Stomach (tissue), 8 donors: ENCODE measurements at regions not wholly inside any gene's neighbourhood (a gene's known extent, or its start where the extent isn't known, plus 50 kb on each side); places are given as distances from the start of the nearest gene placed in this dataset.

Source experiments
- DNase-seq, 2 donors: peaks; one replicate each; pipeline versions ENCODE4 v3.0.0 to v3.0.0-alpha.2; 2013 to 2019
- H3K27ac ChIP-seq, 5 donors: fragments of 200-600 bp in 4 of 5; sonication (generic) in 4 of 5; one replicate each; pipeline ENCODE4 v1.5.1; 2013 to 2019; ENCODE audit warnings: mild to moderate bottlenecking in 1 of 5, moderate library complexity in 1 of 5
- H3K27me3 ChIP-seq, 3 donors: fragments of 200-600 bp; sonication (generic); one replicate each; pipeline ENCODE4 v1.5.1; 2017 to 2019; ENCODE audit warnings: mixed run types in 1 of 3
- H3K36me3 ChIP-seq, 4 donors: fragments of 200-600 bp; sonication (generic); 1 replicate in 3 of 4; 2 replicates in 1 of 4; pipeline ENCODE4 v1.5.1; 2016 to 2019
- H3K4me1 ChIP-seq, 4 donors: fragments of 200-600 bp; sonication (generic); one replicate each; pipeline ENCODE4 v1.5.1; 2016 to 2019
- H3K4me3 ChIP-seq, 4 donors: fragments of 200-600 bp; sonication (generic) in 3 of 4; one replicate each; pipeline ENCODE4 v1.5.1; 2016 to 2019; ENCODE audit warnings: mild to moderate bottlenecking in 1 of 4
- H3K9me3 ChIP-seq, 4 donors: fragments of 200-600 bp; sonication (generic); one replicate each; pipeline ENCODE4 v1.5.1; 2016 to 2019
- CTCF ChIP-seq, 7 experiments: fragments of 450-650 bp in 4 of 7; fragments of 200-600 bp in 3 of 7; sonication (generic) in 3 of 7; IDR thresholded peaks; one replicate each; pipeline ENCODE4 v1.5.1; 2016 to 2019; ENCODE audit warnings: antibody characterized with exemption in 7 of 7, control low read depth in 2 of 7, mild to moderate bottlenecking in 1 of 7
- EP300 ChIP-seq: sonication (generic); formaldehyde crosslinking; IDR thresholded peaks from one replicate; pipeline ENCODE4 v1.6.1; 2017; ENCODE audit warnings: antibody characterized with exemption
- POLR2A ChIP-seq, 4 donors: fragments of 450-650 bp; IDR thresholded peaks; one replicate each; pipeline ENCODE4 v1.6.1; 2016; ENCODE audit warnings: antibody characterized with exemption in 4 of 4, control low read depth in 2 of 4, mild to moderate bottlenecking in 1 of 4, moderate library complexity in 1 of 4
- POLR2AphosphoS5 ChIP-seq, 3 donors: sonication (generic); formaldehyde crosslinking; IDR thresholded peaks; one replicate each; pipeline ENCODE4 v1.6.1; 2016; ENCODE audit warnings: antibody characterized with exemption in 3 of 3
- WGBS, 5 donors: extraction: QIAGEN DNeasy Blood & Tissue Kit in 3 of 5; methylation state at CpG; one replicate each; pipeline versions ENCODE4 v1.1.5 to v1.1.7; 2013 to 2018; 5-methylcytosine and 5-hydroxymethylcytosine counted together
- intact Hi-C: fragments of 100-400 bp; cut with DNase I; formaldehyde crosslinking; loops from one replicate; pipeline ENCODE4 v1.15.1; 2023; ENCODE audit warnings: low total_unique reads
- donor health status: healthy with polysubstance abuse.
- donor health status: Bipolar disorder and iron deficiency.
- donor health status: healthy.

- intact Hi-C loops: no loop called here
- H3K4me3 ChIP-seq: no peak overlapping the region
- H3K27me3 ChIP-seq: no peaks in the 10 kb centered on the region
- no peaks in the 10 kb centered on the region for H3K9me3 ChIP-seq
- TF ChIP-seq CTCF (IDR thresholded peaks at IDR 0.05) (peak in 2 of 7 experiments; percentile 8 to 41), EP300 (no peak)
- no peaks in the 10 kb centered on the region for H3K36me3 ChIP-seq
- H3K27ac ChIP-seq: no peak overlapping the region
- peaks cover 0 to 8% (median 3%) of the 10 kb centered on the region in 4 donors for H3K4me1 ChIP-seq
- DNase-seq: peak in 1 of 2 donors; percentile 7
These were observed 725.1 kb upstream of the CHORDC1 start for GRCh38 chr11:90947930-90948329.

GRCh38 chr11:90930252-90930651, 707.4 kb upstream of the CHORDC1 start:
- WGBS, 5 donors: 57 to 86% (median 76%) methylated on average over 1 of the region's 1 CpG
- Histone ChIP-seq H3K4me1 (no peaks in the 10 kb centered on the region), H3K36me3 (no peaks in the 10 kb centered on the region), H3K4me3 (no peak overlapping the region), H3K9me3 (no peaks in the 10 kb centered on the region), H3K27ac (no peak overlapping the region), H3K27me3 (no peaks in the 10 kb centered on the region)
- intact Hi-C loops: no loop called here
- TF ChIP-seq EP300: no peak
- TF ChIP-seq CTCF (IDR thresholded peaks at IDR 0.05): no peak
- TF ChIP-seq POLR2AphosphoS5 (IDR thresholded peaks at IDR 0.05): no peak
- TF ChIP-seq POLR2A (IDR thresholded peaks at IDR 0.05): no peak
- no peak for DNase-seq

- H3K4me3 ChIP-seq: no peak overlapping the region
- peak in 1 of 2 donors; percentile 2 for DNase-seq
- TF ChIP-seq EP300: no peak
- TF ChIP-seq POLR2AphosphoS5 (IDR thresholded peaks at IDR 0.05): no peak
- no peaks in the 10 kb centered on the region for H3K36me3 ChIP-seq
- no peaks in the 10 kb centered on the region for H3K27me3 ChIP-seq
- no peaks in the 10 kb centered on the region for H3K9me3 ChIP-seq
- intact Hi-C loops: no loop called here
- no peak overlapping the region for H3K27ac ChIP-seq
- H3K4me1 ChIP-seq: no peaks in the 10 kb centered on the region
- WGBS, 5 donors: 30 to 43% (median 41%) methylated on average over 2 of the region's 2 CpGs
These were observed 696.5 kb upstream of the CHORDC1 start for GRCh38 chr11:90919332-90919731.

GRCh38 chr11:90916706-90917105, 693.9 kb upstream of the CHORDC1 start:
- intact Hi-C loops: no loop called here
- no peaks in the 10 kb centered on the region for H3K9me3 ChIP-seq
- H3K27me3 ChIP-seq: no peaks in the 10 kb centered on the region
- no peaks in the 10 kb centered on the region for H3K4me1 ChIP-seq
- H3K4me3 ChIP-seq: no peak overlapping the region
- TF ChIP-seq EP300 (no peak), POLR2A (IDR thresholded peaks at IDR 0.05) (no peak), POLR2AphosphoS5 (IDR thresholded peaks at IDR 0.05) (no peak), CTCF (IDR thresholded peaks at IDR 0.05) (no peak)
- DNase-seq: no peak
- H3K27ac ChIP-seq: no peak overlapping the region
- H3K36me3 ChIP-seq: no peaks in the 10 kb centered on the region

GRCh38 chr11:90913131-90913668, 690.4 kb upstream of the CHORDC1 start:
- H3K4me1 ChIP-seq: no peaks in the 10 kb centered on the region
- WGBS, 5 donors: 73 to 89% (median 78%) methylated on average over 2 of the region's 2 CpGs
- H3K9me3 ChIP-seq: no peaks in the 10 kb centered on the region
- no peaks in the 10 kb centered on the region for H3K27me3 ChIP-seq
- no peak for DNase-seq
- intact Hi-C loops: no loop called here
- no peaks in the 10 kb centered on the region for H3K36me3 ChIP-seq
- no peak overlapping the region for H3K4me3 ChIP-seq
- H3K27ac ChIP-seq: no peak overlapping the region
- no peak for TF ChIP-seq EP300
- no peak for TF ChIP-seq CTCF (IDR thresholded peaks at IDR 0.05)
- TF ChIP-seq POLR2A (IDR thresholded peaks at IDR 0.05): no peak
- no peak for TF ChIP-seq POLR2AphosphoS5 (IDR thresholded peaks at IDR 0.05)
